Adrenal gland (tissue), 5 donors: ENCODE measurements at regions not wholly inside any gene's neighbourhood (a gene's known extent, or its start where the extent isn't known, plus 50 kb on each side); places are given as distances from the start of the nearest gene placed in this dataset.

Source experiments
- CTCF ChIP-seq, 6 experiments: fragments of 450-650 bp in 4 of 6; fragments of 200-600 bp in 2 of 6; sonication (generic) in 1 of 6; IDR thresholded peaks; 1 replicate in 5 of 6; 2 replicates in 1 of 6; pipeline versions ENCODE4 v1.5.1 to v1.8.0; 2016 to 2021; ENCODE audit warnings: antibody characterized with exemption in 6 of 6, mild to moderate bottlenecking in 2 of 6, moderate library complexity in 1 of 6
- POLR2A ChIP-seq, 2 donors: fragments of 450-650 bp; IDR thresholded peaks; one replicate each; pipeline ENCODE4 v1.6.1; 2017; ENCODE audit warnings: antibody characterized with exemption in 2 of 2, mild to moderate bottlenecking in 2 of 2, moderate library complexity in 1 of 2
- donor health status: DM: no; HTN: no; CAD: no.

DNA sequence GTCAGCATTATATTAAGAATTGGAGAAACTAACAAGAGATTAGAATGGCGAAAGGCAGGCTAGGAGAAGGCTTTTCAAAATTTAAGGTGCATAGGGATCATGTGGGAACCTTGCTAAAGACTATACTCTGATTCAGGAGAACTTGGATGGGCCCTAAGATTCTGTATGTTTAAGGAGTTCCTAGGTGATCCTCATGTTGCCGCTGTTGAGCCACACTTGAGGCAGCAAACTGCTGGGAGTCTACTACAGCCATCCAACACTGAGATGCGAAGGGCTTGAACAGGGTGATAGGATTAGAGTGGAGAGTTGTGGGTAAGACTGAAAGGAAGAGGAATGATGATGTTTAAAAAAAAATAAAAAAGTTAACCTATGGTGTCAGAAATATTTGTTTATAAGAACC is 1013.2 kb downstream of the MRPL39 start:
- TF ChIP-seq CTCF (IDR thresholded peaks at IDR 0.05) = no peak
- no peak for TF ChIP-seq POLR2A (IDR thresholded peaks at IDR 0.05)
